DND-41 (cell line): ENCODE measurements at regions not wholly inside any gene's neighbourhood (a gene's known extent, or its start where the extent isn't known, plus 50 kb on each side); places are given as distances from the start of the nearest gene placed in this dataset.
"Not testable (repeated sequence)": the region's sequence is repeated elsewhere in the genome, so short reads cannot be mapped to it uniquely, and the experiment has no call there.

Source experiments
- ATAC-seq: fragments of 200-7000 bp; cut with Tn5 transposase; 3 replicates; pipeline ENCODE4 v1.9.1; 2021; ENCODE audit warnings: low read depth; ENCODE audit not compliant: insufficient read depth
- DNase-seq: peaks from one replicate; pipeline ENCODE4 v3.0.0-alpha.2; 2020
- H2AFZ ChIP-seq: 2 replicates; pipeline ENCODE4 v1.6.0; 2012; ENCODE audit warnings: low read depth, low read length
- H3K27ac ChIP-seq: 2 replicates; pipeline ENCODE4 v1.5.1; 2012; ENCODE audit warnings: low read length, inconsistent platforms
- H3K27me3 ChIP-seq: fragments of 200-600 bp; sonication (generic); 2 replicates; pipeline ENCODE4 v1.6.0; 2012; ENCODE audit warnings: low read length, mild to moderate bottlenecking, inconsistent platforms; ENCODE audit not compliant: insufficient read depth, poor library complexity
- H3K36me3 ChIP-seq: 2 replicates; pipeline ENCODE4 v1.5.1; 2012; ENCODE audit warnings: low read length, inconsistent platforms; ENCODE audit not compliant: insufficient read depth
- H3K4me1 ChIP-seq: 2 replicates; pipeline ENCODE4 v1.5.1; 2012; ENCODE audit warnings: mild to moderate bottlenecking, low read length; ENCODE audit not compliant: insufficient read depth
- H3K4me2 ChIP-seq: 2 replicates; pipeline ENCODE4 v1.6.0; 2012; ENCODE audit warnings: mild to moderate bottlenecking, moderate library complexity, low read length, inconsistent platforms; ENCODE audit not compliant: insufficient read depth
- H3K4me3 ChIP-seq, 2 experiments: fragments of 200-600 bp in 1 of 2; shearing (Covaris generic) in 1 of 2; 2 replicates each; pipeline ENCODE4 v1.5.1; 2012 to 2016; ENCODE audit warnings: inconsistent platforms in 2 of 2, low read length in 2 of 2, mild to moderate bottlenecking in 2 of 2, low read depth in 1 of 2, moderate library complexity in 1 of 2
- H3K79me2 ChIP-seq: 2 replicates; pipeline ENCODE4 v1.6.0; 2012; ENCODE audit warnings: low read length, inconsistent platforms; ENCODE audit not compliant: insufficient read depth
- H3K9ac ChIP-seq: 2 replicates; pipeline ENCODE4 v1.6.0; 2012; ENCODE audit warnings: low read depth, mild to moderate bottlenecking, inconsistent platforms, low read length, moderate library complexity
- H3K9me3 ChIP-seq: 2 replicates; pipeline ENCODE4 v1.5.1; 2012; ENCODE audit warnings: low read length, moderate library complexity, mild to moderate bottlenecking, inconsistent platforms; ENCODE audit not compliant: insufficient read depth, severe bottlenecking
- H4K20me1 ChIP-seq: 2 replicates; pipeline ENCODE4 v1.6.0; 2012; ENCODE audit warnings: low read length; ENCODE audit not compliant: insufficient read depth
- EZH2 ChIP-seq: IDR thresholded peaks from 3 replicates; pipeline ENCODE4 v1.6.1; 2012; ENCODE audit warnings: borderline replicate concordance, low read depth, mild to moderate bottlenecking, moderate library complexity, low read length, inconsistent platforms; ENCODE audit not compliant: severe bottlenecking
- TF ChIP-seq, protein P1 (sequence below): IDR thresholded peaks from 2 replicates; pipeline ENCODE4 v1.5.1; 2012; ENCODE audit warnings: borderline replicate concordance, low read length, moderate library complexity, mild to moderate bottlenecking; ENCODE audit not compliant: poor library complexity, severe bottlenecking; ENCODE audit errors: extremely low read depth

GRCh38 chr2:144771348-144771747 lies 251.4 kb upstream of the ZEB2 start:
- ATAC-seq = no peak
- Histone ChIP-seq H3K4me3 (no peak overlapping the region), H3K36me3 (no peaks in the 10 kb centered on the region), H3K4me2 (no peak overlapping the region), H3K79me2 (no peaks in the 10 kb centered on the region), H3K27me3 (no peaks in the 10 kb centered on the region), H4K20me1 (no peaks in the 10 kb centered on the region), H2AFZ (no peak overlapping the region), H3K9ac (no peak overlapping the region), H3K9me3 (no peaks in the 10 kb centered on the region), H3K27ac (no peak overlapping the region), H3K4me1 (peaks cover 6% of the 10 kb centered on the region; the same call in 1 of the 2 replicates)
- TF ChIP-seq EZH2 = no peak
- TF ChIP-seq, protein P1, sequence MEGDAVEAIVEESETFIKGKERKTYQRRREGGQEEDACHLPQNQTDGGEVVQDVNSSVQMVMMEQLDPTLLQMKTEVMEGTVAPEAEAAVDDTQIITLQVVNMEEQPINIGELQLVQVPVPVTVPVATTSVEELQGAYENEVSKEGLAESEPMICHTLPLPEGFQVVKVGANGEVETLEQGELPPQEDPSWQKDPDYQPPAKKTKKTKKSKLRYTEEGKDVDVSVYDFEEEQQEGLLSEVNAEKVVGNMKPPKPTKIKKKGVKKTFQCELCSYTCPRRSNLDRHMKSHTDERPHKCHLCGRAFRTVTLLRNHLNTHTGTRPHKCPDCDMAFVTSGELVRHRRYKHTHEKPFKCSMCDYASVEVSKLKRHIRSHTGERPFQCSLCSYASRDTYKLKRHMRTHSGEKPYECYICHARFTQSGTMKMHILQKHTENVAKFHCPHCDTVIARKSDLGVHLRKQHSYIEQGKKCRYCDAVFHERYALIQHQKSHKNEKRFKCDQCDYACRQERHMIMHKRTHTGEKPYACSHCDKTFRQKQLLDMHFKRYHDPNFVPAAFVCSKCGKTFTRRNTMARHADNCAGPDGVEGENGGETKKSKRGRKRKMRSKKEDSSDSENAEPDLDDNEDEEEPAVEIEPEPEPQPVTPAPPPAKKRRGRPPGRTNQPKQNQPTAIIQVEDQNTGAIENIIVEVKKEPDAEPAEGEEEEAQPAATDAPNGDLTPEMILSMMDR = no peak
- DNase-seq = no peak

GRCh38 chr2:144770616-144771230 lies 250.8 kb upstream of the ZEB2 start:
- H3K36me3 ChIP-seq = no peaks in the 10 kb centered on the region
- no peak overlapping the region for H2AFZ ChIP-seq
- no peaks in the 10 kb centered on the region for H3K27me3 ChIP-seq
- no peaks in the 10 kb centered on the region for H4K20me1 ChIP-seq
- ATAC-seq = no peak
- no peak overlapping the region for H3K4me2 ChIP-seq
- H3K4me1 ChIP-seq = peaks cover 6% of the 10 kb centered on the region; the same call in 1 of the 2 replicates
- DNase-seq = no peak
- no peak overlapping the region for H3K27ac ChIP-seq
- H3K79me2 ChIP-seq = no peaks in the 10 kb centered on the region
- no peak overlapping the region for H3K9ac ChIP-seq
- no peaks in the 10 kb centered on the region for H3K9me3 ChIP-seq
- TF ChIP-seq, protein P1 = no peak
- TF ChIP-seq EZH2 = no peak
- H3K4me3 ChIP-seq = no peak overlapping the region

- H3K27ac ChIP-seq, H3K36me3 ChIP-seq, H3K4me1 ChIP-seq, H3K9ac ChIP-seq, DNase-seq, H3K79me2 ChIP-seq, H3K9me3 ChIP-seq, H4K20me1 ChIP-seq, H2AFZ ChIP-seq, H3K4me3 ChIP-seq, ATAC-seq, H3K4me2 ChIP-seq, H3K27me3 ChIP-seq: not testable (repeated sequence)
Measured at GRCh38 chr2:144760939-144761338, 241.0 kb upstream of the ZEB2 start.

DNA sequence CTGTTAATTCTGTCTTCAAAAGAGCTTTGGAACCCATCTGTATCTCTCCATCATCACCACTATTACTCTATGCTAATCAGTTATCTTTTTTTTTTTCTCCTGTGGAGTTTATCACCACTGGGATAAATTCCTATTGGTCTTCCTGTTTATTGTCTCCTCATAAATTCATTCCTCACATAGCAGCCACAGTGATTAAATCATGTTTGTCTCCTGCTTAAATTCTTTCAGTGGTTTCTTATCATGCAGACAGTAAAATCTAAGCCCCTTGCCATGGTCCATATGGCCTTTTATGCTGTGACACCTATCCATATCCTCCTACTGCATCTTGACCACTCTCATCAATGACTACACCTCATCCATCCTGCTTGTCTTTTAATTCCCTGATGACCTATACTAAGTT lies 239.8 kb upstream of the ZEB2 start:
- TF ChIP-seq, protein P1 = no peak
- no peak for TF ChIP-seq EZH2
- no peak overlapping the region for H3K27ac ChIP-seq
- H3K4me1 ChIP-seq = no peaks in the 10 kb centered on the region
- H3K4me2 ChIP-seq = no peak overlapping the region
- H3K36me3 ChIP-seq = no peaks in the 10 kb centered on the region
- no peak overlapping the region for H3K9ac ChIP-seq
- H3K79me2 ChIP-seq = no peaks in the 10 kb centered on the region
- H3K9me3 ChIP-seq = no peaks in the 10 kb centered on the region
- ATAC-seq = no peak
- H4K20me1 ChIP-seq = no peaks in the 10 kb centered on the region
- no peak for DNase-seq
- H2AFZ ChIP-seq = no peak overlapping the region
- no peaks in the 10 kb centered on the region for H3K27me3 ChIP-seq
- H3K4me3 ChIP-seq = no peak overlapping the region

- H3K27ac ChIP-seq, H3K4me3 ChIP-seq, H2AFZ ChIP-seq: not testable (repeated sequence)
Measured at GRCh38 chr2:144758196-144758595, 238.3 kb upstream of the ZEB2 start.

More at GRCh38 chr2:144758196-144758595, 238.3 kb upstream of the ZEB2 start:
- H3K9me3 ChIP-seq, H4K20me1 ChIP-seq, H3K9ac ChIP-seq, ATAC-seq, H3K4me2 ChIP-seq, DNase-seq, H3K4me1 ChIP-seq, H3K27me3 ChIP-seq, H3K36me3 ChIP-seq, H3K79me2 ChIP-seq: not testable (repeated sequence)
